Right lobe of liver (tissue), 4 donors: ENCODE measurements at regions not wholly inside any gene's neighbourhood (a gene's known extent, or its start where the extent isn't known, plus 50 kb on each side); places are given as distances from the start of the nearest gene placed in this dataset.

ENCODE experiments used
- POLR2A ChIP-seq: fragments of 450-650 bp; IDR thresholded peaks from one replicate; pipeline ENCODE4 v1.6.1; 2017; ENCODE audit warnings: antibody characterized with exemption, mild to moderate bottlenecking
- TF ChIP-seq, protein P1 (sequence below), 4 donors: fragments of 200-600 bp in 3 of 4; fragments of 450-650 bp in 1 of 4; IDR thresholded peaks; one replicate each; pipeline versions ENCODE4 v1.5.1 to v1.8.0; 2016 to 2022; ENCODE audit warnings: antibody characterized with exemption in 4 of 4, mild to moderate bottlenecking in 2 of 4
- donor health status: DM: no; HTN: no; CAD: no.
- donor health status: DM: no; HTN: no; CAD: no.
- donor health status: DM: no; HTN: yes; CAD: no.

DNA sequence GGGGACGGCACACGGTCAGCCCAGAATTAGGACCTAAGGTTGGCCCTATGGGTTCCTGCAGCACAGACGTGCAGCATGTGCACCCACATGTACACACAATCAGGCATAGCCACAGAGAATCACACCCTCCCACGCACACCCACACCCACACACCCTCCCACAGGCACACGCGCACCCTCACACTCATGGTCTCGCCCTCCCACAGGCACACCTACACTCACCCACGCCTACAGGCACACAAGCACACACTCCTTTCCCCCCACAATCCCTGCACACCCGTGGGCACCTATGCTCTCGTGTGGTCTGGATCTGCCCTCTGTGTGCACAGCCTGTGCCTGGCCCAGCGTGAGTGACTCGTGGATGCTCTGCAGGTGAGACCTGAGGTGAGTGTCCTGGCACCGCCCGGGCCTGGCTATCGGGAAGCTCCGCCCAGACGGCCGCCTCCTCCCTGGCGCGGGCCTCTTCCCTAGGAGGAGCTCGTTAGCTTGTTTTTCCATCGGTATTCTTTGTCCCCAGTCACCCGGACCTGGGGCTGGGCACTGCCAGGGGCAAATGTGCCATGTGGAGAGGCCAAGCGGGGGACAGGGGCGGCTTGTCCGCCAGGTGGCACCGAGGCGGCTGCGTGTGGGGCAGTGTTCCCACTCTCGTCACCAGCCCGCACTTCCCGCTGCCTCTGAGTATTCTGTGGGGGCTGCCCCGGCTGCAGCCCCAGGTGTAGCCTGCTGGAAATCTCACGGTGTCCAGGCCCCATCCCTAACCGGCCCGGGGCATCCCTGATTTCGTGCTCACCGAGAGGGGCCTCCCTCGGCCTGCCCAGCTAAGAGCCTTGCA lies 110.2 kb upstream of the FAM20C start:
- TF ChIP-seq, protein P1, sequence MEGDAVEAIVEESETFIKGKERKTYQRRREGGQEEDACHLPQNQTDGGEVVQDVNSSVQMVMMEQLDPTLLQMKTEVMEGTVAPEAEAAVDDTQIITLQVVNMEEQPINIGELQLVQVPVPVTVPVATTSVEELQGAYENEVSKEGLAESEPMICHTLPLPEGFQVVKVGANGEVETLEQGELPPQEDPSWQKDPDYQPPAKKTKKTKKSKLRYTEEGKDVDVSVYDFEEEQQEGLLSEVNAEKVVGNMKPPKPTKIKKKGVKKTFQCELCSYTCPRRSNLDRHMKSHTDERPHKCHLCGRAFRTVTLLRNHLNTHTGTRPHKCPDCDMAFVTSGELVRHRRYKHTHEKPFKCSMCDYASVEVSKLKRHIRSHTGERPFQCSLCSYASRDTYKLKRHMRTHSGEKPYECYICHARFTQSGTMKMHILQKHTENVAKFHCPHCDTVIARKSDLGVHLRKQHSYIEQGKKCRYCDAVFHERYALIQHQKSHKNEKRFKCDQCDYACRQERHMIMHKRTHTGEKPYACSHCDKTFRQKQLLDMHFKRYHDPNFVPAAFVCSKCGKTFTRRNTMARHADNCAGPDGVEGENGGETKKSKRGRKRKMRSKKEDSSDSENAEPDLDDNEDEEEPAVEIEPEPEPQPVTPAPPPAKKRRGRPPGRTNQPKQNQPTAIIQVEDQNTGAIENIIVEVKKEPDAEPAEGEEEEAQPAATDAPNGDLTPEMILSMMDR (IDR thresholded peaks at IDR 0.05), result no peak
- no peak for TF ChIP-seq POLR2A
